CD4-positive, alpha-beta T cell treated with Interleukin-6 at 100 ng/mL for 8 hours (primary cell): ENCODE measurements at regions not wholly inside any gene's neighbourhood (a gene's known extent, or its start where the extent isn't known, plus 50 kb on each side); places are given as distances from the start of the nearest gene placed in this dataset.
"Not testable (repeated sequence)": the region's sequence is repeated elsewhere in the genome, so short reads cannot be mapped to it uniquely, and the experiment has no call there.

Experiments
- DNase-seq: peaks from one replicate; pipeline ENCODE4 v3.0.0-alpha.2; 2020; ENCODE audit warnings: mixed read lengths, low spot score

- no peak for DNase-seq
Observed at GRCh38 chr4:71210823-71211222, 128.0 kb upstream of the SLC4A4 start.

GRCh38 chr4:71211748-71212147 is 127.1 kb upstream of the SLC4A4 start:
- DNase-seq, result no peak

- DNase-seq, result no peak
Observed at GRCh38 chr4:71212216-71212615, 126.6 kb upstream of the SLC4A4 start.

- DNase-seq, result no peak
Observed at GRCh38 chr4:71214578-71214977, 124.2 kb upstream of the SLC4A4 start.

- no peak for DNase-seq
Observed at GRCh38 chr4:71216316-71216959, 122.4 kb upstream of the SLC4A4 start.

GRCh38 chr4:71217688-71218087 is 121.1 kb upstream of the SLC4A4 start:
- no peak for DNase-seq

GRCh38 chr4:71220848-71221247 is 118.0 kb upstream of the SLC4A4 start:
- not testable (repeated sequence) for DNase-seq

- no peak for DNase-seq
Observed at GRCh38 chr4:71221510-71222466, 117.0 kb upstream of the SLC4A4 start.

GRCh38 chr4:71222661-71223060 is 116.2 kb upstream of the SLC4A4 start:
- no peak for DNase-seq

- no peak for DNase-seq
Observed at GRCh38 chr4:71229477-71230270, 109.1 kb upstream of the SLC4A4 start.

GRCh38 chr4:71230271-71231128 is 108.3 kb upstream of the SLC4A4 start:
- no peak for DNase-seq

GRCh38 chr4:71231129-71232055 is 107.4 kb upstream of the SLC4A4 start:
- no peak for DNase-seq

- DNase-seq, result no peak
Observed at GRCh38 chr4:71232056-71232430, 106.8 kb upstream of the SLC4A4 start.

GRCh38 chr4:71232846-71233245 is 106.0 kb upstream of the SLC4A4 start:
- no peak for DNase-seq

- DNase-seq, result no peak
Observed at GRCh38 chr4:71235311-71236201, 103.3 kb upstream of the SLC4A4 start.

- no peak for DNase-seq
Observed at GRCh38 chr4:71236226-71236625, 102.6 kb upstream of the SLC4A4 start.

GRCh38 chr4:71237641-71238040 is 101.2 kb upstream of the SLC4A4 start:
- no peak for DNase-seq

- DNase-seq, result no peak
Observed at GRCh38 chr4:71239365-71239764, 99.5 kb upstream of the SLC4A4 start.

GRCh38 chr4:71240094-71240493 is 98.7 kb upstream of the SLC4A4 start:
- DNase-seq, result no peak
